Type B pancreatic cell (in vitro differentiated cells): ENCODE measurements at regions not wholly inside any gene's neighbourhood (a gene's known extent, or its start where the extent isn't known, plus 50 kb on each side); places are given as distances from the start of the nearest gene placed in this dataset.

ENCODE experiments used
- DNase-seq: peaks from one replicate; pipeline ENCODE4 v3.0.0; 2021; ENCODE audit warnings: mixed read lengths; ENCODE audit not compliant: unreplicated experiment; ENCODE audit errors: extremely low spot score
- H3K27ac Mint-ChIP-seq: 2 replicates; pipeline ENCODE4 v1.8.0; 2021; ENCODE audit warnings: mild to moderate bottlenecking, mixed read lengths
- H3K27me3 Mint-ChIP-seq: 2 replicates; pipeline ENCODE4 v1.8.0; 2021; ENCODE audit warnings: mixed read lengths
- H3K36me3 Mint-ChIP-seq: 2 replicates; pipeline ENCODE4 v1.8.0; 2021; ENCODE audit warnings: mixed read lengths
- H3K4me1 Mint-ChIP-seq: one replicate; pipeline ENCODE4 v1.8.0; 2021; ENCODE audit warnings: mixed read lengths; ENCODE audit not compliant: unreplicated experiment
- H3K4me3 Mint-ChIP-seq: 2 replicates; pipeline ENCODE4 v1.8.0; 2021; ENCODE audit warnings: mild to moderate bottlenecking, mixed read lengths
- H3K9me3 Mint-ChIP-seq: 2 replicates; pipeline ENCODE4 v1.8.0; 2021; ENCODE audit warnings: mixed read lengths
- CTCF ChIP-seq: fragments of 200-600 bp; sonication (generic); conservative IDR thresholded peaks from 2 replicates; pipeline ENCODE4 v1.5.0; 2021; ENCODE audit warnings: antibody characterized with exemption, mild to moderate bottlenecking

- DNase-seq: no peak
- H3K36me3 Mint-ChIP-seq: no peaks in the 10 kb centered on the region
- no peak overlapping the region for H3K27ac Mint-ChIP-seq
- H3K9me3 Mint-ChIP-seq: no peaks in the 10 kb centered on the region
- H3K27me3 Mint-ChIP-seq: peaks cover 15% of the 10 kb centered on the region
- H3K4me3 Mint-ChIP-seq: no peak overlapping the region
- no peak for TF ChIP-seq CTCF
- peaks cover 18% of the 10 kb centered on the region for H3K4me1 Mint-ChIP-seq
Observed at GRCh38 chr2:241953324-241953928, 83.9 kb downstream of the RTP5 start.

- peaks cover 8% of the 10 kb centered on the region for H3K27me3 Mint-ChIP-seq
- no peak for DNase-seq
Observed at GRCh38 chr2:241956521-241957110, 87.1 kb downstream of the RTP5 start.

GRCh38 chr2:241957276-241957675, 87.7 kb downstream of the RTP5 start:
- no peak for TF ChIP-seq CTCF
- Mint-ChIP-seq H3K27me3 (peaks cover 8% of the 10 kb centered on the region), H3K27ac (no peak overlapping the region), H3K36me3 (no peaks in the 10 kb centered on the region), H3K9me3 (no peaks in the 10 kb centered on the region), H3K4me1 (no peaks in the 10 kb centered on the region), H3K4me3 (no peak overlapping the region)
- DNase-seq: no peak

More at GRCh38 chr2:241956521-241957110, 87.1 kb downstream of the RTP5 start:
- no peak overlapping the region for H3K27ac Mint-ChIP-seq
- no peaks in the 10 kb centered on the region for H3K36me3 Mint-ChIP-seq
- TF ChIP-seq CTCF: no peak
- H3K9me3 Mint-ChIP-seq: no peaks in the 10 kb centered on the region
- H3K4me1 Mint-ChIP-seq: peaks cover 5% of the 10 kb centered on the region
- no peak overlapping the region for H3K4me3 Mint-ChIP-seq

GRCh38 chr2:241958818-241959545, 89.5 kb downstream of the RTP5 start:
- Mint-ChIP-seq H3K27me3 (peaks cover 8% of the 10 kb centered on the region), H3K4me1 (peaks cover 3% of the 10 kb centered on the region), H3K9me3 (no peaks in the 10 kb centered on the region), H3K4me3 (no peak overlapping the region), H3K27ac (no peak overlapping the region), H3K36me3 (no peaks in the 10 kb centered on the region)
- TF ChIP-seq CTCF: no peak
- DNase-seq: no peak

- no peak for DNase-seq
- no peak overlapping the region for H3K4me3 Mint-ChIP-seq
- peaks cover 8% of the 10 kb centered on the region for H3K27me3 Mint-ChIP-seq
- no peaks in the 10 kb centered on the region for H3K9me3 Mint-ChIP-seq
- no peak for TF ChIP-seq CTCF
- H3K4me1 Mint-ChIP-seq: peaks cover 6% of the 10 kb centered on the region
- no peak overlapping the region for H3K27ac Mint-ChIP-seq
- H3K36me3 Mint-ChIP-seq: no peaks in the 10 kb centered on the region
Observed at GRCh38 chr2:241959751-241960269, 90.3 kb downstream of the RTP5 start.
